AG04449 (cell line): ENCODE measurements at regions not wholly inside any gene's neighbourhood (a gene's known extent, or its start where the extent isn't known, plus 50 kb on each side); places are given as distances from the start of the nearest gene placed in this dataset.

ENCODE experiments used
- CTCF ChIA-PET: fragments of 350-600 bp; formaldehyde crosslinking; extraction: SDS; loops from one replicate; lab custom pipeline; 2021; ENCODE audit warnings: antibody characterized with exemption; lab: Yijun Ruan, JAX
- POLR2A ChIA-PET: fragments of 400-600, 350-600 bp; formaldehyde crosslinking; extraction: SDS; loops from one replicate; lab custom pipeline; 2020; ENCODE audit warnings: antibody characterized with exemption, inconsistent platforms; lab: Yijun Ruan, JAX
- DNase-seq: peaks from one replicate; pipeline ENCODE4 v3.0.0-alpha.2; 2010; ENCODE audit warnings: low read depth, low spot score
- H3K4me3 ChIP-seq: 2 replicates; pipeline ENCODE4 v1.5.1; 2011; ENCODE audit warnings: low read depth, mild to moderate bottlenecking, control low read depth, low read length
- TF ChIP-seq, protein P1 (sequence below): IDR thresholded peaks from one replicate; pipeline ENCODE4 v1.5.1; 2011; ENCODE audit warnings: mild to moderate bottlenecking, moderate library complexity, low read length, control low read depth, inconsistent platforms; ENCODE audit not compliant: insufficient read depth; ENCODE audit errors: missing control alignments

DNA sequence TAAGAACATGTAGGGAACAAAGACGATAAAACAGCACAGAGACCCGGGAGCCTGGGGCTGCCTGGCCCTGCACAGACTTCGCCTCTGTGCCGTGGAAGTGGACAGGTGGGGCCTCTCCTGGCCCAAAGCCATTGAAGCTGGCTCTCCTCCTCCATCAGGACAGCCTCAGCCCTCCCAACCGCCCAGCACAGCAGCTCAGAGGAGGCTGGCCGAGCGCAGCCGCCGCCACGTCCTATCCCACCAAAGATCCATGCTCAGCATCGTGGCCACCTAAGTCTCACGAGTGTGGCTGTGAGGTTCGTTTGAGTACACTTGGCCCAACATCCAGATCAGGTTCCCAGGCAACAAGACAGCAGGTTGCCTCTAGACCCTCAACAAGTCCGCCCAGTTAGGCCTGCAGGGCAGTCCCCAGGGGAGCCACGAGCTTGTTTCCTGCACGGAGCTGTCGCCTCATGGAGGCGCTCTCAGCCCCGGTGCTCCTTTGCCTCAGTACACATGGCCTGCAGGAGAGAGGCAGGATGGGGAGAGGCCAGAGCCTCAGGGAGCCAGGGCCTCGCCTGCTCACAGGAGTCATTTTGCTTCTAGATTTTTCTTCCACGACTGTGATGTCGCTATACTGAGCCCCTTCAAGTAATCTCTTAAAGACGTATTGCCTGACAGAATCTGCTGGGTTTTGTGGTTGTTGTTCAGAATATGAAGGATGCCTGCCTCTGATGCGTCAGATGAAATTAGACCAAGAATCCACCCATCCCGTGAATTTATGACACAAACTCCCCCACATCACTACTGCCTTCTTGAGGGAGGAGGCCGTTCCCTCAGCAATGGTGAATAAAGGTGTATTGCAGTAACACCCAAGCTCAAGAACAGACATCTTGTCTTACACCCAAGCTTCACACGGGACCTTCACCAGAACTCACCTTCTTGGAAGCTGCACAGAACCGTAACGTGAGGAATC, 102.7 kb downstream of the RNASET2 start:
- ChIA-PET CTCF (interaction anchor here (1.3 kb wide), 1 partner anchor 13 kb away, joined by 3 read pairs; no protein-coding TSS in a partner anchor), POLR2A (no interaction called here)
- DNase-seq: no peak
- H3K4me3 ChIP-seq: no peak overlapping the region
- TF ChIP-seq, protein P1, sequence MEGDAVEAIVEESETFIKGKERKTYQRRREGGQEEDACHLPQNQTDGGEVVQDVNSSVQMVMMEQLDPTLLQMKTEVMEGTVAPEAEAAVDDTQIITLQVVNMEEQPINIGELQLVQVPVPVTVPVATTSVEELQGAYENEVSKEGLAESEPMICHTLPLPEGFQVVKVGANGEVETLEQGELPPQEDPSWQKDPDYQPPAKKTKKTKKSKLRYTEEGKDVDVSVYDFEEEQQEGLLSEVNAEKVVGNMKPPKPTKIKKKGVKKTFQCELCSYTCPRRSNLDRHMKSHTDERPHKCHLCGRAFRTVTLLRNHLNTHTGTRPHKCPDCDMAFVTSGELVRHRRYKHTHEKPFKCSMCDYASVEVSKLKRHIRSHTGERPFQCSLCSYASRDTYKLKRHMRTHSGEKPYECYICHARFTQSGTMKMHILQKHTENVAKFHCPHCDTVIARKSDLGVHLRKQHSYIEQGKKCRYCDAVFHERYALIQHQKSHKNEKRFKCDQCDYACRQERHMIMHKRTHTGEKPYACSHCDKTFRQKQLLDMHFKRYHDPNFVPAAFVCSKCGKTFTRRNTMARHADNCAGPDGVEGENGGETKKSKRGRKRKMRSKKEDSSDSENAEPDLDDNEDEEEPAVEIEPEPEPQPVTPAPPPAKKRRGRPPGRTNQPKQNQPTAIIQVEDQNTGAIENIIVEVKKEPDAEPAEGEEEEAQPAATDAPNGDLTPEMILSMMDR: no peak

DNA sequence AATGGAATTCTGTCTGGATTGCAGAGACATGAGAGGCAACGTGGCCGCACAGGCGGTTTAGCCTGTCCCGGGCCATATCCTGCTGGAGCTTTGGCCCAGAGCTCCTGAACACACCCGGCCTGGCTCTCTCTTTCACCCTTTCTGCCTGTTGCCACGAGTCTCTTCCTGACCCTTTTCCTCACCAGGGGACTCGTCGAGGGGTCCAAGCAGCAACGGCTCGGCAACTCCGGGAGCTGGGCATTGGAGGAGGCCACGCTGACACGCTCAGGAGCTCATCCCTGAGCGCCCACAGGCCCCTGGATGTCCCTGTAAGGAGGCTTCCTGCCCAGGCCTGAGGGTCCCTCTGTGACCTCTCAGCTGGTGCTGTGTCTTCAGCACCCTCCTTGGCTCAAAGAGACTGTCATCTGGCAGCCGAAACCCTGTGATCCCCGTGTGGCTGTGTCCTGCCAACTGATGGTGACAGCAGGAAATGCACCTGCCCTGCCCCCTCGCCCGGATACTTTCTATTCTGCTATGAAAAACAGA, 103.8 kb downstream of the RNASET2 start:
- POLR2A ChIA-PET: no interaction called here
- no peak overlapping the region for H3K4me3 ChIP-seq
- DNase-seq: no peak
- CTCF ChIA-PET: no interaction called here
- TF ChIP-seq, protein P1: no peak

DNA sequence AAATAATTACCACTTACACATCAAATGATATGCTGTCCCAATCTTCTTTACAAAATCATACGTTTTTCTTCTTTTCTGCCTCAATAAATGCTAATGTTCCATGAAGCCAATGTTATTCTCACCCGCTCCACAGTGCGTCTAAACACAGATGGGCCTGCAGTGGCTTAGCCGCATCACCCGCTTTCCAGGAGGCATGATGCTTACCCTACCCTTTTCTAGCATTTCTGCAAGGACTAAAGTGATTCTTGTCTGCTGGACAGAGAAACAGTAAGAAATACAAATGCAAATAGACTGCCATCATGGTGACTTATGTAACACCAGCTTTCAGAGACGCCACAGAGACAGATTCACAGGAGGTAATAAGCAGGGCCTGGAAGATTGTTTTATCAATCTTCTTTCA, 104.4 kb downstream of the RNASET2 start:
- no peak for DNase-seq
- TF ChIP-seq, protein P1: no peak
- no peak overlapping the region for H3K4me3 ChIP-seq
- ChIA-PET CTCF (no interaction called here), POLR2A (no interaction called here)

- no peak overlapping the region for H3K4me3 ChIP-seq
- POLR2A ChIA-PET: no interaction called here
- CTCF ChIA-PET: no interaction called here
- TF ChIP-seq, protein P1: no peak
- no peak for DNase-seq
These were observed 104.9 kb downstream of the RNASET2 start for GRCh38 chr6:166851426-166851825.

DNA sequence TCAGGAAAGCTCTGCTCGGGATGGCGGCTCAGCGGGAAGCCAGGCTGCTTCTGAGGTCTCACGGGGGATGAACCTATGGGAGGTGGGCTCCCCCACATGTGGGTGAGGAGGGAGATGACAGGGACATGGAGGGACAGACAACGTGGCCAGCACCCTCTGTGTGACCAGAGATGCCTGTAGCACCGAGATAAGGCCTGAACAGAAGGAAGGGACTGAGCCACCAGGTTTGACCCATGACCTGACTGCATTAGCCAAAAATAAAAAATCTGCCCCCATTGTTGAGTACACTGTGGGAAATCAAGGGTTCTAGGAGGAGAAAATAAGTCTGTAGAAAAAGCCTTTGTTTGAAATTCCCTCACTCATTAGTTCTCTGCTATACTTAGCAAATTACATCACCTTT, 105.7 kb downstream of the RNASET2 start:
- TF ChIP-seq, protein P1: no peak
- no peak overlapping the region for H3K4me3 ChIP-seq
- ChIA-PET POLR2A (no interaction called here), CTCF (no interaction called here)
- no peak for DNase-seq

DNA sequence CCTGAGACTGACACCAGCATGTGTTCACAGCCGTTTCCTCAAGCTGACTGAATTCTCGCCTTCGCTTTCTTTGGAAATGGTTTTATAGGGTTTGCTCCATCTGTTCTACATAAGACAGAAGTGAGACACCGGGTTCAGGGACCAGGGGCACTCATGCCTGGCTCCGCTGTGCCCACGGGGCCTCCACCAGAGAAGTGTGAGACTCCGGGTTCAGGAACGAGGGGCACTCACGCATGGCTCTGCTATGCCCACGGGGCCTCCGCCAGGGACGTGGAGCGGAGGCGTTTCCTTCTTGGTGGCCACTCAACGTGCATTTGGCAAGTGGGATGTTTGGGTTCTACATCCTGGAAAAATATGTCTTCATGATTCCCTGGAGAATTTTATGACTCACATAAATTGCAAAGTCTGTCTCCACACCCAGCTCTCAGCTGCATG, 106.6 kb downstream of the RNASET2 start:
- TF ChIP-seq, protein P1: no peak
- no peak for DNase-seq
- ChIA-PET CTCF (no interaction called here), POLR2A (no interaction called here)
- no peak overlapping the region for H3K4me3 ChIP-seq
